Mesenchymal stem cell (in vitro differentiated cells and primary cell): ENCODE measurements at regions not wholly inside any gene's neighbourhood (a gene's known extent, or its start where the extent isn't known, plus 50 kb on each side); places are given as distances from the start of the nearest gene placed in this dataset.
A peak's percentile ranks its signal among the peaks of the same experiment; 100 is the strongest.

Source experiments
- DNase-seq: peaks from one replicate; pipeline ENCODE4 v3.0.0-alpha.2; 2013
- H2AFZ ChIP-seq: one replicate; pipeline ENCODE4 v1.6.1; 2013; ENCODE audit warnings: low read depth, mild to moderate bottlenecking, control low read depth, inconsistent platforms, low read length, moderate library complexity
- H2AK5ac ChIP-seq: 2 replicates; pipeline ENCODE4 v1.6.1; 2013; ENCODE audit warnings: low read length, moderate library complexity, mild to moderate bottlenecking, inconsistent platforms; ENCODE audit not compliant: severe bottlenecking
- H2BK120ac ChIP-seq: one replicate; pipeline ENCODE4 v1.6.1; 2013; ENCODE audit warnings: low read depth, mild to moderate bottlenecking, inconsistent platforms, low read length, moderate library complexity
- H2BK12ac ChIP-seq, 2 experiments: one replicate each; pipeline ENCODE4 v1.6.1; 2013; ENCODE audit warnings: inconsistent platforms in 2 of 2, low read length in 2 of 2, mild to moderate bottlenecking in 2 of 2, moderate library complexity in 2 of 2, control low read depth in 1 of 2
- H2BK15ac ChIP-seq: one replicate; pipeline ENCODE4 v1.6.1; 2013; ENCODE audit warnings: mild to moderate bottlenecking, low read depth, inconsistent platforms; ENCODE audit not compliant: poor library complexity, severe bottlenecking
- H2BK5ac ChIP-seq: 2 replicates; pipeline ENCODE4 v1.6.1; 2013; ENCODE audit warnings: low read depth, mild to moderate bottlenecking, low read length, control low read depth, inconsistent platforms; ENCODE audit not compliant: poor library complexity, severe bottlenecking
- H3K14ac ChIP-seq, 2 experiments: one replicate each; pipeline ENCODE4 v1.6.1; 2013; ENCODE audit warnings: inconsistent platforms in 2 of 2, low read length in 2 of 2, control low read depth in 1 of 2, mild to moderate bottlenecking in 1 of 2, moderate library complexity in 1 of 2
- H3K18ac ChIP-seq, 2 experiments: one replicate each; pipeline ENCODE4 v1.6.1; 2013; ENCODE audit warnings: inconsistent platforms in 2 of 2, low read length in 2 of 2, control low read depth in 1 of 2, low read depth in 1 of 2, mild to moderate bottlenecking in 1 of 2
- H3K23ac ChIP-seq, 2 experiments: one replicate each; pipeline ENCODE4 v1.6.1; 2013; ENCODE audit warnings: inconsistent platforms in 2 of 2, low read length in 2 of 2, mild to moderate bottlenecking in 2 of 2, moderate library complexity in 2 of 2, control low read depth in 1 of 2
- H3K27ac ChIP-seq: 2 replicates; pipeline ENCODE4 v1.5.1; 2013; ENCODE audit warnings: mild to moderate bottlenecking, moderate library complexity, low read length, control low read depth, inconsistent platforms; ENCODE audit not compliant: poor library complexity, severe bottlenecking
- H3K27me3 ChIP-seq, 2 experiments: 2 replicates each; pipeline versions ENCODE4 v1.6.1 to v1.7.0; 2013; ENCODE audit warnings: low read length in 2 of 2, mild to moderate bottlenecking in 2 of 2, moderate library complexity in 2 of 2, control low read depth in 1 of 2, inconsistent platforms in 1 of 2; ENCODE audit not compliant: control insufficient read depth in 1 of 2, insufficient read depth in 1 of 2
- H3K36me3 ChIP-seq, 2 experiments: 2 replicates each; pipeline versions ENCODE4 v1.6.1 to v1.7.0; 2013; ENCODE audit warnings: low read length in 2 of 2, control low read depth in 1 of 2, inconsistent platforms in 1 of 2, low read depth in 1 of 2, mild to moderate bottlenecking in 1 of 2; ENCODE audit not compliant: insufficient read depth in 2 of 2, control insufficient read depth in 1 of 2
- H3K4ac ChIP-seq, 2 experiments: one replicate each; pipeline ENCODE4 v1.6.1; 2013; ENCODE audit warnings: inconsistent platforms in 2 of 2, low read length in 2 of 2, mild to moderate bottlenecking in 2 of 2, moderate library complexity in 2 of 2, control low read depth in 1 of 2, low read depth in 1 of 2
- H3K4me1 ChIP-seq: 2 replicates; pipeline ENCODE4 v1.6.1; 2013; ENCODE audit warnings: low read depth, low read length, control low read depth; ENCODE audit not compliant: control insufficient read depth, insufficient read depth
- H3K4me2 ChIP-seq: 2 replicates; pipeline ENCODE4 v1.6.1; 2013; ENCODE audit warnings: low read length, mild to moderate bottlenecking, inconsistent platforms; ENCODE audit not compliant: poor library complexity, severe bottlenecking
- H3K4me3 ChIP-seq, 2 experiments: 2 replicates each; pipeline versions ENCODE4 v1.5.1 to v1.7.0; 2013; ENCODE audit warnings: low read length in 2 of 2, mild to moderate bottlenecking in 2 of 2, control low read depth in 1 of 2, low read depth in 1 of 2; ENCODE audit not compliant: insufficient read depth in 1 of 2
- H3K79me1 ChIP-seq: replicated peaks from 2 replicates; pipeline ENCODE4 v1.6.1; 2013; ENCODE audit warnings: mild to moderate bottlenecking, control low read depth, low read length, inconsistent platforms; ENCODE audit not compliant: poor library complexity, severe bottlenecking
- H3K9ac ChIP-seq: 2 replicates; pipeline ENCODE4 v1.7.0; 2013; ENCODE audit warnings: mild to moderate bottlenecking, low read length, moderate library complexity
- H3K9me3 ChIP-seq: 2 replicates; pipeline ENCODE4 v1.7.0; 2013; ENCODE audit warnings: mild to moderate bottlenecking, low read length; ENCODE audit not compliant: control insufficient read depth
- H4K8ac ChIP-seq: one replicate; pipeline ENCODE4 v1.6.1; 2013; ENCODE audit warnings: inconsistent platforms, mild to moderate bottlenecking, low read length, moderate library complexity
- H4K91ac ChIP-seq: one replicate; pipeline ENCODE4 v1.6.1; 2013; ENCODE audit warnings: mild to moderate bottlenecking, low read length, inconsistent platforms
- WGBS: methylation state at CpG from one replicate; pipeline ENCODE4 v1.1.7; 2013; ENCODE audit warnings: mixed read lengths; 5-methylcytosine and 5-hydroxymethylcytosine counted together

GRCh38 chr1:189939967-189940366 lies 537.7 kb downstream of the BRINP3 start:
- H3K4me3 ChIP-seq: no peak overlapping the region
- no peak overlapping the region for H2BK5ac ChIP-seq
- no peak overlapping the region for H4K91ac ChIP-seq
- H4K8ac ChIP-seq: no peak overlapping the region
- no peak overlapping the region for H2BK12ac ChIP-seq
- no peak overlapping the region for H2AK5ac ChIP-seq
- DNase-seq: no peak
- no peak overlapping the region for H3K23ac ChIP-seq
- no peaks in the 10 kb centered on the region for H3K36me3 ChIP-seq
- no peaks in the 10 kb centered on the region for H3K27me3 ChIP-seq
- no peaks in the 10 kb centered on the region for H3K4me1 ChIP-seq
- no peak overlapping the region for H3K14ac ChIP-seq
- no peak overlapping the region for H3K9ac ChIP-seq
- no peak overlapping the region for H2AFZ ChIP-seq
- WGBS: 0% methylated on average over 1 of the region's 1 CpG
- H2BK15ac ChIP-seq: no peak overlapping the region
- no peaks in the 10 kb centered on the region for H3K79me1 ChIP-seq
- no peaks in the 10 kb centered on the region for H3K9me3 ChIP-seq
- H3K18ac ChIP-seq: no peak overlapping the region
- H3K4me2 ChIP-seq: no peak overlapping the region
- H3K4ac ChIP-seq: no peak overlapping the region
- no peak overlapping the region for H2BK120ac ChIP-seq
- H3K27ac ChIP-seq: no peak overlapping the region

DNA sequence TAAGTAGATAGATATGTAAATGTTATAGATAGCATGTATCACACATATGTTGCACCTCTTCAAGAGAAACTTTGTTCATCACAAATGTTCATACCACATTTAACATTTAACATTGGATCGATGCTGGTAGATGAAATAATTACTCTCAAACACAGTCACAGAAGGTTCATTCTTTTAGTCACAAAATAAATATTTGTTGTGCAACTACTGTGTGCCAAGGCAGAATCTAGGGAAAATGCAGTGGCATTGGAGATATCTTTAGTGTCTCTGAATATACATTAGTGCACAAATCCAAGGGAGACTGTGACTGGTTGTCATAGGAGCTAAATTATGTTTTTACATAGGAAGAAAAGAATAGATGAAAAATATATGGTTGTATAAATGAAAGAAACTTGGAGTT lies 535.7 kb downstream of the BRINP3 start:
- Histone ChIP-seq H3K4ac (no peak overlapping the region), H3K79me1 (no peaks in the 10 kb centered on the region), H3K4me1 (no peaks in the 10 kb centered on the region), H3K14ac (no peak overlapping the region), H3K27ac (no peak overlapping the region), H4K8ac (no peak overlapping the region), H3K27me3 (no peaks in the 10 kb centered on the region), H2BK5ac (no peak overlapping the region), H2BK15ac (no peak overlapping the region), H3K9me3 (no peaks in the 10 kb centered on the region), H3K9ac (no peak overlapping the region), H2BK120ac (no peak overlapping the region), H3K4me3 (no peak overlapping the region), H2AK5ac (no peak overlapping the region), H2AFZ (no peak overlapping the region), H4K91ac (no peak overlapping the region), H3K23ac (no peak overlapping the region), H2BK12ac (no peak overlapping the region), H3K18ac (no peak overlapping the region), H3K36me3 (no peaks in the 10 kb centered on the region), H3K4me2 (no peak overlapping the region)
- WGBS: no CpG with 5 or more reads among the region's 1 CpG
- no peak for DNase-seq

- DNase-seq: no peak
- Histone ChIP-seq H3K23ac (no peak overlapping the region), H2AK5ac (no peak overlapping the region), H3K14ac (no peak overlapping the region), H2BK12ac (no peak overlapping the region), H3K36me3 (no peaks in the 10 kb centered on the region), H4K91ac (no peak overlapping the region), H3K27ac (no peak overlapping the region), H3K79me1 (no peaks in the 10 kb centered on the region), H3K18ac (no peak overlapping the region), H3K27me3 (no peaks in the 10 kb centered on the region), H2BK120ac (no peak overlapping the region), H3K4me2 (no peak overlapping the region), H4K8ac (no peak overlapping the region), H2AFZ (no peak overlapping the region), H3K4me3 (no peak overlapping the region), H3K9ac (no peak overlapping the region), H2BK5ac (no peak overlapping the region), H3K4me1 (peaks cover 1% of the 10 kb centered on the region), H2BK15ac (no peak overlapping the region), H3K4ac (no peak overlapping the region), H3K9me3 (no peaks in the 10 kb centered on the region)
- 100% methylated on average over 1 of the region's 1 CpG for WGBS
Observed at GRCh38 chr1:189958756-189959155, 518.9 kb downstream of the BRINP3 start.

DNA sequence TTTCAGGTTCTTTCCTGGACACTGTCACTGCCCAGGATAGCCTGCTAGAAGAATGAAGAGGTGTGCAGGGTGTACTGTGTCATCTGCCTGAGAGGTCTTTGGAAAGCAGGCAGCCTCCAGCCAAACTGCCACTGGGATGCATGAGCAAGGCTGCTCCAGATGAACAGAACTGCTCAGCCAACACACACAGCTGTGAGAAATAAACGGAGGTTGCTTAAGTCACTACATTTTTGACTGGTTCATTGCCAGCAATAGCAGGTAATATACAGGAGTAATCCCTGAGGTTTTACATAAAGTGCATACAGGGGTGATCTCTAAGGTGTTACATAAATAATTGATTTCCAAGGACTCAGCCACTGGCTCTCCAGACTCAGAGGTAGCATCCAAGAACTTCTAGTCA lies 516.9 kb downstream of the BRINP3 start:
- H3K4me3 ChIP-seq: no peak overlapping the region

More for the DNA sequence above, 516.9 kb downstream of the BRINP3 start:
- Histone ChIP-seq H3K14ac (no peak overlapping the region), H2AFZ (no peak overlapping the region), H2BK15ac (no peak overlapping the region), H3K4me2 (no peak overlapping the region), H2BK12ac (no peak overlapping the region), H3K23ac (peak overlapping the region in 1 of 2 experiments; percentile 63), H4K91ac (no peak overlapping the region), H2BK120ac (no peak overlapping the region), H2AK5ac (no peak overlapping the region), H3K9ac (no peak overlapping the region), H3K18ac (no peak overlapping the region), H3K27ac (no peak overlapping the region), H3K4me1 (peaks cover 1% of the 10 kb centered on the region), H3K79me1 (no peaks in the 10 kb centered on the region), H3K27me3 (no peaks in the 10 kb centered on the region), H3K4ac (no peak overlapping the region), H3K9me3 (no peaks in the 10 kb centered on the region), H4K8ac (no peak overlapping the region), H2BK5ac (no peak overlapping the region), H3K36me3 (no peaks in the 10 kb centered on the region)
- WGBS: no CpG with 5 or more reads among the region's 1 CpG
- no peak for DNase-seq
